ENCODE measurements at regions not wholly inside any gene's neighbourhood (a gene's known extent, or its start where the extent isn't known, plus 50 kb on each side); places are given as distances from the start of the nearest gene placed in this dataset.
A peak's percentile ranks its signal among the peaks of the same experiment; 100 is the strongest.
"Not testable (repeated sequence)": the region's sequence is repeated elsewhere in the genome, so short reads cannot be mapped to it uniquely, and the experiment has no call there.

- not testable (repeated sequence) for H3K4me3 ChIP-seq (ENCODE audit: low read depth, low read length); DNase-seq (ENCODE audit: low read depth)
Measured at GRCh38 chr16:21366998-21367397, 88.9 kb upstream of the CRYM start.

- DNase-seq (ENCODE audit: low read depth); H3K4me3 ChIP-seq (ENCODE audit: low read depth, low read length): not testable (repeated sequence)
Measured at GRCh38 chr16:21365541-21365940, 87.5 kb upstream of the CRYM start.

GRCh38 chr16:21363550-21364223 is 85.6 kb upstream of the CRYM start:
- H3K4me3 ChIP-seq (ENCODE audit: low read depth, low read length) = not testable (repeated sequence)
- DNase-seq (ENCODE audit: low read depth) = peak; percentile 32

DNA sequence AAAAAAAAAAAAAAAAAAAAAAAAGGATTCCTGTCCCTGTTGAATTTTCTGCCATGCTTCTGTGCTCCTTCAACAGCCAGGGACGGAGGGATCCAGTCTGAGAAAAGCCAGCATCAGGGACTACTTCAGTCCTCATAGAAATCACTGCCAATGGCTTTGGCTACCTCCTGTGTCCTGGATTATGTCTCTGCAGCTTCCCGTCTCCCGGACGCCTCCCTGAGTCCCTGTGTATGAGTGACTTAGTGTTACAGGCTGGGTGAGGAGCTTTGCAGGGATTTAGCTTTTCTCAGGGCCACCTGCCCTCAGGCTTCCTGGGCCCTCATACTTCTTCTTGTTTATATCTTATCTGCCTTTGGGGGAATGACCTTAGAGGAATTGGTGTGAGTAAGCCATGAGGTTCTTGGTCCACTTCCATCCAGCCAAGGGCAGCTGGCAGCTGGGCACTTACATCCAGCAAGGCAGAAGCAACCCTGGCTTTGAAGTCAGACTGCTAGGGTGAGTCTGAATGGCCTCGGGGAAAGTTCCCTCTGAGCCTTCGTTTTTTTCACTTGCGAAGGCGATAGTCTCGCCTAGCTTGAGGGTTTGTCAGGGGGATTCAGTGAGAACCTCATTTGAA is 83.6 kb upstream of the CRYM start:
- DNase-seq (ENCODE audit: low read depth) = peak; percentile 51
- H3K4me3 ChIP-seq (ENCODE audit: low read depth, low read length) = not testable (repeated sequence)

- not testable (repeated sequence) for DNase-seq (ENCODE audit: low read depth)
Measured at GRCh38 chr16:21361045-21361444, 83.0 kb upstream of the CRYM start.

GRCh38 chr16:21359513-21359912 is 81.4 kb upstream of the CRYM start:
- not testable (repeated sequence) for DNase-seq (ENCODE audit: low read depth); H3K4me3 ChIP-seq (ENCODE audit: low read depth, low read length)

More at GRCh38 chr16:21361045-21361444, 83.0 kb upstream of the CRYM start:
- not testable (repeated sequence) for H3K4me3 ChIP-seq (ENCODE audit: low read depth, low read length)

DNA sequence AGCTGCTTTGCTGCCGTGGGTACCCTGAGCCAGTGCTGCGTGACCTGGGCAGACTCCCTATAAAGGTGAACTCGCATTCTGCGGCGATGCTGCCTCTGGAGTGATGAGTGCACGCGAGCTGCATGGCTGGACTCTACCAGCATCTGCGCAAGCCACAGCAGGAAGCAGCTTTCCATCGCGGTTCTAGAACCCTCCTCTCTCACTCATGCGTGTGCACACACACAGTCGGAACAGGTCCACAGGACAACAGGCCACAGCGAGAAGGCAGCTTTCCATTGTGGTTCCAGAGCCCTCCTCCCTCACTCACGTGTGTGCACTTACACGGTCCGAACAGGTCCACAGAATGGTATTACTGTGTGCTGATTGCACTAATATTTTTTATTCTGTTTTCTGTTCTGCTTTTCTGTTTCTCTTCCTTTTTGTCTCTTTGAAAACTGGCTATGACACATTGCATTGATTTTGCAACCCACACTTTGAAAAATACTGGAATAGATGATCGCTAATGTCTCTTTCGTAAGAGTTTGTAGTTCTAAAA is 80.2 kb upstream of the CRYM start:
- not testable (repeated sequence) for H3K4me3 ChIP-seq (ENCODE audit: low read depth, low read length); DNase-seq (ENCODE audit: low read depth)

GRCh38 chr16:21356308-21356707 is 78.2 kb upstream of the CRYM start:
- H3K4me3 ChIP-seq (ENCODE audit: low read depth, low read length); DNase-seq (ENCODE audit: low read depth): not testable (repeated sequence)

DNA sequence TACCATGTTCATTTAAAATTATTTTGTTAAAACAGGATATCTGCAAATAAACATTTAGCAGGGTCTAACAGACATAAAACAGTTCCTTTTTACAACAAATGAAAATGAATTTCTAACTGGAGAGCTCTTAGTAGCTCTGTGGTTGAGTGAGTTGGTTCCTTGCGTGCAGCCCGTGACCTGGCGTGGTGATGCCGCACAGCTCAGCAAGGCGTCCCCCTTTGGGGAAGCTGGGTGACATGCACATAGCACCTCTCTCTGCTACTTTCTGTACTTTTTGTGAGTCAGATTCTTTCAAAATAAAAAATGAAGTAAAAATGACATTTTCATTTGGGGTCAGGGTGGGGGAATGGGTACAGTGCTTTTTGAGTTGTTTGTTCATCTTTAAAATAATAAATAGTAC is 73.3 kb upstream of the CRYM start:
- not testable (repeated sequence) for DNase-seq (ENCODE audit: low read depth); H3K4me3 ChIP-seq (ENCODE audit: low read depth, low read length)

GRCh38 chr16:21350851-21351250 is 72.8 kb upstream of the CRYM start:
- not testable (repeated sequence) for DNase-seq (ENCODE audit: low read depth); H3K4me3 ChIP-seq (ENCODE audit: low read depth, low read length)

DNA sequence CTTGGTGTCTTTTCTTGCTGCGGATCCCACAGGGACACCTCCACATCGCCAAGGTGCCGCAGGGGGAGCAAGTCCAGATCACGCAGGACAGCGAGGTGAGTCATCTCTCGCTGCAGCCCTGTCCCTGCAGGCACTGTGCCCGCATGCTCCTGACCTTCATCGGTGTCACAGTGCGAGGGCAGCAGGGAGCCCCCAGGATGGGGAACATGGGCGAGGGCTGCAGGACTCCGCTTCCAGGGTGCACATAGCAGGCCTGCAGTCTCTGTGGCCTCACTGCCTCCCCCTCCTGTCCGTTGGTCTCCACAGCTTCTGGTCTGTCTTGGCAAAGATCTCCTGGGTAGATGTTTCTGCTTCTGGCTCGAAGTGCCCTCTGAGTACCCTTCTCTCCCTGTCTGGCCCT is 71.2 kb upstream of the CRYM start:
- H3K4me3 ChIP-seq (ENCODE audit: low read depth, low read length); DNase-seq (ENCODE audit: low read depth): not testable (repeated sequence)

DNA sequence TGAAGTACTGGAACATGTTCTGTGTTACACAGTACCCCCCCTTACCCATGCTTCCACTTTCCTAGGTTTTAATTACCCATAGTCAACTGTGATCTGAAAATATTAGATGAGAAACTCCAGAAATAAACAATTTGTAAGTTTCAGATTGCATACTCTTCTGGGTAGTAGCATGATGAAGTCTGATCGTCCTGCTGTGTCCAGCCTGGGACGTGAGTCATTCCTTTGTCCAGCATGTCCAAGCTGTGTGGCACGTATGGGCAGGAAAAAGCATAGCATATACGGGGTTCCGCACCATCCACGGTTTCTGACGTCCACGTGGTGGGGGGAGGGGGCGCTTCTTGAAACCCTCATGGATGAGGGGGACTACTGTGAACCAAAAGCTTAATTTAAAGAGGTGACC is 70.7 kb upstream of the CRYM start:
- not testable (repeated sequence) for DNase-seq (ENCODE audit: low read depth); H3K4me3 ChIP-seq (ENCODE audit: low read depth, low read length)

DNA sequence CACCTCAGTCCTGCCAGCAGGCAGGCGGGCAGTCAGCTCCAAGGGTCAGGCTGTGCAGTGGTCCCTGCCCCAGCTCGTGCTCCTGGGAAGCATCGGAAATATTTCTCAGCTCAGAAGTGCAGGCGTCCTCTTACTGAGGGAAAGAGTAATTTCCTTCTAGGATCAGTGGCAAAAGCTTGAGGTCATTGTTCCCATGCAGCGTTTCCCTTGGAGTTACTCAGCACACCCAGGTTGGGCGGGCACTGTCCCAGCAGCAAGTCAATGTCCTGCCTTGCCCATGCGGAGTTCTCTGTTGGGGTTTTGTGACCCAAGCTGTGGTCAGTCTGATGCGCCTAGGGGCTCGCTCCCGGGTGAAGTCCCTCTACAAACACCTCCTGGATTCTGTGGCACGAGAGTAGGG is 69.4 kb upstream of the CRYM start:
- DNase-seq (ENCODE audit: low read depth) = not testable (repeated sequence)

GRCh38 chr16:21346756-21347491 is 68.8 kb upstream of the CRYM start:
- DNase-seq (ENCODE audit: low read depth); H3K4me3 ChIP-seq (ENCODE audit: low read depth, low read length): not testable (repeated sequence)

More for the DNA sequence above, 69.4 kb upstream of the CRYM start:
- H3K4me3 ChIP-seq (ENCODE audit: low read depth, low read length) = not testable (repeated sequence)

DNA sequence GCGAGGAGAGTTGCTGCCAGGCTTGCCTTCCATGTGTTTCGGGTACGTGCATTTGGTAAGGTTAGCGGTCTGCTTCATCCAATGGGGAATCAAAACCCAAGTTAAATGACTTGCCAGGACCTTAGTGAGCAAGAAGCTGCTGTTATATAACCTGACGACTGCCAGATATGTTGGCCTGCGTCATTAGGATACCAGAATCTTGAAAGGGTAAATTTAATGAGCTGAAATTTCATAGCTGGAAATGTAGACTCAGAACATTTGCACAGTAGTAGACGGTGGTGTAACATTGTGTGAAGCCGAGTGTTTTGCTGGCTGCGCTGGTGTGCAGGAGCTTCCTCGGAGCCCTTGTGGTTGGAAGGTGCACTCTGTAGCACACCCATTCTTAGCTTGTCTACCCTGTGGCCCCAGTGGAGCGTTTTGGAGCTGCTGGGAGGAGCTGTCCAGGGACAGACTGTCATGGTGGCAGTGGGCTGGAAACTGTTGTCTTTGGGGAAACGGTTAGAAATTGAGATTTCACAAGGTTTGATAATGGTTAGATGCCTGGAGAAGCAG is 66.3 kb upstream of the CRYM start:
- H3K4me3 ChIP-seq (ENCODE audit: low read depth, low read length); DNase-seq (ENCODE audit: low read depth): not testable (repeated sequence)
